Erythroblast (primary cell): ENCODE measurements at regions not wholly inside any gene's neighbourhood (a gene's known extent, or its start where the extent isn't known, plus 50 kb on each side); places are given as distances from the start of the nearest gene placed in this dataset.
"Not testable (repeated sequence)": the region's sequence is repeated elsewhere in the genome, so short reads cannot be mapped to it uniquely, and the experiment has no call there.

Source experiments
- DNase-seq, 2 experiments: peaks; one replicate each; lab custom pipeline; 2025; lab: John Stamatoyannopoulos, UW
- GATA1 ChIP-seq: IDR thresholded peaks from 2 replicates; pipeline ENCODE4 v1.6.1; 2011; ENCODE audit warnings: low read depth, mild to moderate bottlenecking, control low read depth, low read length, moderate library complexity
- POLR2A ChIP-seq: IDR thresholded peaks from 2 replicates; pipeline ENCODE4 v1.6.1; 2011; ENCODE audit warnings: mild to moderate bottlenecking, low read length

- no peak for DNase-seq
- TF ChIP-seq POLR2A: no peak
- TF ChIP-seq GATA1: no peak
These were observed 1186.8 kb upstream of the CELF4 start for GRCh38 chr18:38752430-38752829.

GRCh38 chr18:38751898-38752297 is 1186.3 kb upstream of the CELF4 start:
- no peak for TF ChIP-seq GATA1
- TF ChIP-seq POLR2A: no peak
- no peak for DNase-seq

GRCh38 chr18:38751211-38751610 is 1185.6 kb upstream of the CELF4 start:
- TF ChIP-seq POLR2A (no peak), GATA1 (no peak)
- no peak for DNase-seq

- DNase-seq: no peak
- TF ChIP-seq GATA1 (no peak), POLR2A (no peak)
These were observed 1185.2 kb upstream of the CELF4 start for GRCh38 chr18:38750751-38751150.

GRCh38 chr18:38747153-38747552 is 1181.6 kb upstream of the CELF4 start:
- TF ChIP-seq GATA1 (no peak), POLR2A (no peak)
- no peak for DNase-seq

- not testable (repeated sequence) for DNase-seq
These were observed 1154.6 kb upstream of the CELF4 start for GRCh38 chr18:38720181-38720580.

GRCh38 chr18:38718365-38718901 is 1152.8 kb upstream of the CELF4 start:
- no peak for TF ChIP-seq POLR2A
- TF ChIP-seq GATA1: no peak
- no peak for DNase-seq

GRCh38 chr18:38709122-38709521 is 1143.5 kb upstream of the CELF4 start:
- DNase-seq: no peak
- TF ChIP-seq POLR2A: no peak
- no peak for TF ChIP-seq GATA1

- DNase-seq: no peak
- no peak for TF ChIP-seq POLR2A
- no peak for TF ChIP-seq GATA1
These were observed 1140.8 kb upstream of the CELF4 start for GRCh38 chr18:38706373-38706772.

- DNase-seq: no peak
- TF ChIP-seq POLR2A: no peak
- TF ChIP-seq GATA1: no peak
These were observed 1132.5 kb upstream of the CELF4 start for GRCh38 chr18:38698088-38698487.

- TF ChIP-seq GATA1: no peak
- TF ChIP-seq POLR2A: no peak
- no peak for DNase-seq
These were observed 1130.1 kb upstream of the CELF4 start for GRCh38 chr18:38695559-38696280.

- TF ChIP-seq POLR2A: no peak
- TF ChIP-seq GATA1: no peak
- DNase-seq: no peak
These were observed 1127.5 kb upstream of the CELF4 start for GRCh38 chr18:38693104-38693503.

GRCh38 chr18:38690626-38691025 is 1125.0 kb upstream of the CELF4 start:
- no peak for DNase-seq
- TF ChIP-seq GATA1 (no peak), POLR2A (no peak)

GRCh38 chr18:38688416-38688815 is 1122.8 kb upstream of the CELF4 start:
- no peak for DNase-seq
- no peak for TF ChIP-seq POLR2A
- TF ChIP-seq GATA1: no peak

- no peak for DNase-seq
- TF ChIP-seq POLR2A: no peak
- TF ChIP-seq GATA1: no peak
These were observed 1104.9 kb upstream of the CELF4 start for GRCh38 chr18:38670486-38670885.
